ENCODE measurements at regions not wholly inside any gene's neighbourhood (a gene's known extent, or its start where the extent isn't known, plus 50 kb on each side); places are given as distances from the start of the nearest gene placed in this dataset.

GRCh38 chr18:55034742-55035141 lies 75.5 kb upstream of the CCDC68 start:
- H3K4me1 Mint-ChIP-seq: no peaks in the 10 kb centered on the region
- no peak for DNase-seq
- no peaks in the 10 kb centered on the region for H3K36me3 Mint-ChIP-seq
- H3K4me3 Mint-ChIP-seq: no peak overlapping the region
- no peak overlapping the region for H3K27ac Mint-ChIP-seq
- CTCF ChIA-PET: no interaction called here
- ATAC-seq: no peak
- H3K27me3 Mint-ChIP-seq: no peaks in the 10 kb centered on the region
- H3K9me3 Mint-ChIP-seq (ENCODE audit: low read depth): no peaks in the 10 kb centered on the region

GRCh38 chr18:55031979-55032378 lies 72.7 kb upstream of the CCDC68 start:
- H3K4me1 Mint-ChIP-seq: no peaks in the 10 kb centered on the region
- no peak overlapping the region for H3K4me3 Mint-ChIP-seq
- H3K27me3 Mint-ChIP-seq: peaks cover 2% of the 10 kb centered on the region
- ATAC-seq: no peak
- no peaks in the 10 kb centered on the region for H3K36me3 Mint-ChIP-seq
- H3K27ac Mint-ChIP-seq: no peak overlapping the region
- CTCF ChIA-PET: no interaction called here
- H3K9me3 Mint-ChIP-seq (ENCODE audit: low read depth): no peaks in the 10 kb centered on the region
- no peak for DNase-seq

GRCh38 chr18:55031576-55031975 lies 72.3 kb upstream of the CCDC68 start:
- H3K4me3 Mint-ChIP-seq: no peak overlapping the region
- CTCF ChIA-PET: no interaction called here
- ATAC-seq: no peak
- no peaks in the 10 kb centered on the region for H3K9me3 Mint-ChIP-seq (ENCODE audit: low read depth)
- DNase-seq: no peak
- H3K27ac Mint-ChIP-seq: no peak overlapping the region
- H3K4me1 Mint-ChIP-seq: no peaks in the 10 kb centered on the region
- H3K36me3 Mint-ChIP-seq: no peaks in the 10 kb centered on the region
- H3K27me3 Mint-ChIP-seq: peaks cover 2% of the 10 kb centered on the region

GRCh38 chr18:55031164-55031563 lies 71.9 kb upstream of the CCDC68 start:
- peaks cover 2% of the 10 kb centered on the region for H3K27me3 Mint-ChIP-seq
- H3K27ac Mint-ChIP-seq: no peak overlapping the region
- H3K36me3 Mint-ChIP-seq: no peaks in the 10 kb centered on the region
- H3K4me1 Mint-ChIP-seq: no peaks in the 10 kb centered on the region
- no peaks in the 10 kb centered on the region for H3K9me3 Mint-ChIP-seq (ENCODE audit: low read depth)
- DNase-seq (no peak), ATAC-seq (no peak)
- H3K4me3 Mint-ChIP-seq: no peak overlapping the region
- CTCF ChIA-PET: no interaction called here

GRCh38 chr18:55024564-55024963 lies 65.3 kb upstream of the CCDC68 start:
- Mint-ChIP-seq H3K9me3 (ENCODE audit: low read depth) (no peaks in the 10 kb centered on the region), H3K27me3 (peaks cover 2% of the 10 kb centered on the region), H3K27ac (no peak overlapping the region), H3K4me3 (no peak overlapping the region), H3K36me3 (no peaks in the 10 kb centered on the region), H3K4me1 (no peaks in the 10 kb centered on the region)
- CTCF ChIA-PET: interaction anchor here (1.5 kb wide), 1 partner anchor 9 kb away, joined by 4 read pairs; no protein-coding TSS in a partner anchor
- DNase-seq: no peak
- ATAC-seq: no peak

- CTCF ChIA-PET: no interaction called here
- H3K9me3 Mint-ChIP-seq (ENCODE audit: low read depth): no peaks in the 10 kb centered on the region
- H3K36me3 Mint-ChIP-seq: no peaks in the 10 kb centered on the region
- peaks cover 5% of the 10 kb centered on the region for H3K27me3 Mint-ChIP-seq
- H3K4me1 Mint-ChIP-seq: peaks cover 2% of the 10 kb centered on the region
- no peak overlapping the region for H3K4me3 Mint-ChIP-seq
- ATAC-seq (no peak), DNase-seq (no peak)
- H3K27ac Mint-ChIP-seq: no peak overlapping the region
Measured at GRCh38 chr18:55018602-55019001, 59.3 kb upstream of the CCDC68 start.

- CTCF ChIA-PET: no interaction called here
- no peak for ATAC-seq
Measured at GRCh38 chr18:55014095-55014494, 54.8 kb upstream of the CCDC68 start.

GRCh38 chr18:55013685-55014084 lies 54.4 kb upstream of the CCDC68 start:
- no peak overlapping the region for H3K4me3 Mint-ChIP-seq
- H3K27ac Mint-ChIP-seq: no peak overlapping the region
- no peaks in the 10 kb centered on the region for H3K36me3 Mint-ChIP-seq
- CTCF ChIA-PET: no interaction called here
- H3K9me3 Mint-ChIP-seq (ENCODE audit: low read depth): no peaks in the 10 kb centered on the region
- H3K27me3 Mint-ChIP-seq: peaks cover 2% of the 10 kb centered on the region
- DNase-seq (no peak), ATAC-seq (no peak)
- peaks cover 2% of the 10 kb centered on the region for H3K4me1 Mint-ChIP-seq

More at GRCh38 chr18:55014095-55014494, 54.8 kb upstream of the CCDC68 start:
- Mint-ChIP-seq H3K4me1 (peaks cover 2% of the 10 kb centered on the region), H3K9me3 (ENCODE audit: low read depth) (no peaks in the 10 kb centered on the region), H3K4me3 (no peak overlapping the region), H3K27me3 (peaks cover 4% of the 10 kb centered on the region), H3K27ac (no peak overlapping the region), H3K36me3 (no peaks in the 10 kb centered on the region)
- no peak for DNase-seq

GRCh38 chr18:55013086-55013485 lies 53.8 kb upstream of the CCDC68 start:
- ATAC-seq: no peak
- H3K9me3 Mint-ChIP-seq (ENCODE audit: low read depth): no peaks in the 10 kb centered on the region
- H3K4me3 Mint-ChIP-seq: no peak overlapping the region
- CTCF ChIA-PET: no interaction called here
- DNase-seq: no peak
- H3K27ac Mint-ChIP-seq: no peak overlapping the region
- no peaks in the 10 kb centered on the region for H3K36me3 Mint-ChIP-seq
- peaks cover 8% of the 10 kb centered on the region for H3K27me3 Mint-ChIP-seq
- H3K4me1 Mint-ChIP-seq: peaks cover 2% of the 10 kb centered on the region

GRCh38 chr18:55012008-55012407 lies 52.7 kb upstream of the CCDC68 start:
- Mint-ChIP-seq H3K27me3 (peaks cover 9% of the 10 kb centered on the region), H3K4me1 (peaks cover 2% of the 10 kb centered on the region), H3K9me3 (ENCODE audit: low read depth) (no peaks in the 10 kb centered on the region), H3K27ac (no peak overlapping the region), H3K4me3 (no peak overlapping the region), H3K36me3 (no peaks in the 10 kb centered on the region)
- CTCF ChIA-PET: no interaction called here
- no peak for DNase-seq
- ATAC-seq: no peak

Measured in activated CD8-positive, alpha-beta memory T cell treated with anti-CD3 and anti-CD28 coated beads, Interleukin-2, amount 10 ng/mL, durations not matched to agents 7 days and 5 days (primary cell).